Left lobe of liver (tissue), 2 donors: ENCODE measurements at regions not wholly inside any gene's neighbourhood (a gene's known extent, or its start where the extent isn't known, plus 50 kb on each side); places are given as distances from the start of the nearest gene placed in this dataset.
"Not testable (repeated sequence)": the region's sequence is repeated elsewhere in the genome, so short reads cannot be mapped to it uniquely, and the experiment has no call there.

Source experiments
- ATAC-seq: fragments of 200-7000 bp; cut with Tn5 transposase; one replicate; pipeline ENCODE4 v1.9.1; 2020; ENCODE audit warnings: mild to moderate bottlenecking, moderate library complexity
- DNase-seq: peaks from one replicate; pipeline ENCODE4 v3.0.0-alpha.2; 2020; ENCODE audit warnings: low spot score
- donor health status: DM: no; HTN: no; CAD: no; lungs with moderate emphysema.
- donor health status: DM: no; HTN: yes; CAD: no.

- DNase-seq, ATAC-seq: not testable (repeated sequence)
These were observed 63.5 kb downstream of the UNC93B1 start for GRCh38 chr11:67940440-67940839.

GRCh38 chr11:67938964-67939363, 64.9 kb downstream of the UNC93B1 start:
- ATAC-seq, DNase-seq: not testable (repeated sequence)

GRCh38 chr11:67938371-67938770, 65.5 kb downstream of the UNC93B1 start:
- not testable (repeated sequence) for DNase-seq, ATAC-seq

- ATAC-seq, DNase-seq: not testable (repeated sequence)
These were observed 80.3 kb downstream of the UNC93B1 start for GRCh38 chr11:67923565-67923964.

GRCh38 chr11:67920546-67920945, 83.4 kb downstream of the UNC93B1 start:
- not testable (repeated sequence) for ATAC-seq, DNase-seq

- not testable (repeated sequence) for ATAC-seq, DNase-seq
These were observed 91.7 kb downstream of the UNC93B1 start for GRCh38 chr11:67912184-67912583.

GRCh38 chr11:67911211-67911610, 92.7 kb downstream of the UNC93B1 start:
- ATAC-seq, DNase-seq: not testable (repeated sequence)

GRCh38 chr11:67910803-67911202, 93.1 kb downstream of the UNC93B1 start:
- ATAC-seq, DNase-seq: not testable (repeated sequence)

GRCh38 chr11:67906969-67907368, 96.9 kb downstream of the UNC93B1 start:
- not testable (repeated sequence) for DNase-seq, ATAC-seq

GRCh38 chr11:67899462-67899861, 104.4 kb downstream of the UNC93B1 start:
- not testable (repeated sequence) for ATAC-seq, DNase-seq

GRCh38 chr11:67893487-67893886, 110.4 kb downstream of the UNC93B1 start:
- ATAC-seq, DNase-seq: not testable (repeated sequence)

GRCh38 chr11:67889646-67890045, 114.3 kb downstream of the UNC93B1 start:
- not testable (repeated sequence) for ATAC-seq, DNase-seq

- DNase-seq, ATAC-seq: not testable (repeated sequence)
These were observed 115.8 kb downstream of the UNC93B1 start for GRCh38 chr11:67888056-67888455.

GRCh38 chr11:67886672-67887071, 117.2 kb downstream of the UNC93B1 start:
- DNase-seq = peak; percentile 52
- ATAC-seq = not testable (repeated sequence)

- peak; percentile 71 for DNase-seq
These were observed 117.7 kb downstream of the UNC93B1 start for GRCh38 chr11:67886207-67886606.

GRCh38 chr11:67885574-67885973, 118.3 kb downstream of the UNC93B1 start:
- DNase-seq, ATAC-seq: not testable (repeated sequence)

More at GRCh38 chr11:67886207-67886606, 117.7 kb downstream of the UNC93B1 start:
- ATAC-seq = not testable (repeated sequence)

GRCh38 chr11:67884761-67885558, 118.9 kb downstream of the UNC93B1 start:
- peak; percentile 53 for DNase-seq
- not testable (repeated sequence) for ATAC-seq

GRCh38 chr11:67884073-67884757, 119.7 kb downstream of the UNC93B1 start:
- DNase-seq, ATAC-seq: not testable (repeated sequence)

GRCh38 chr11:67882304-67882703, 121.6 kb downstream of the UNC93B1 start:
- not testable (repeated sequence) for ATAC-seq, DNase-seq

- ATAC-seq, DNase-seq: not testable (repeated sequence)
These were observed 122.1 kb downstream of the UNC93B1 start for GRCh38 chr11:67881836-67882235.

GRCh38 chr11:67880594-67881196, 123.2 kb downstream of the UNC93B1 start:
- ATAC-seq, DNase-seq: not testable (repeated sequence)
